ENCODE measurements at regions not wholly inside any gene's neighbourhood (a gene's known extent, or its start where the extent isn't known, plus 50 kb on each side); places are given as distances from the start of the nearest gene placed in this dataset.

GRCh38 chr5:94010814-94011213, 269.4 kb upstream of the POU5F2 start:
- TF ChIP-seq CTCF (conservative IDR thresholded peaks at IDR 0.05; ENCODE audit: low read length) (no peak), EZH2phosphoT487 (IDR thresholded peaks at IDR 0.05; ENCODE audit: borderline replicate concordance, low read depth, low read length) (no peak)
